SU-DHL-6 (cell line): ENCODE measurements at regions not wholly inside any gene's neighbourhood (a gene's known extent, or its start where the extent isn't known, plus 50 kb on each side); places are given as distances from the start of the nearest gene placed in this dataset.

Experiments used
- H2AFZ ChIP-seq: fragments of 200-600 bp; sonication (generic); 2 replicates; pipeline ENCODE4 v1.6.1; 2014; ENCODE audit warnings: low read depth, mild to moderate bottlenecking, moderate library complexity, mixed read lengths, antibody characterized with exemption, low read length; ENCODE audit not compliant: severe bottlenecking
- H3F3A ChIP-seq: fragments of 200-600 bp; shearing (Covaris generic); 2 replicates; pipeline ENCODE4 v1.6.0; 2016; ENCODE audit warnings: antibody characterized with exemption, mild to moderate bottlenecking; ENCODE audit not compliant: insufficient read depth
- H3K27ac ChIP-seq: fragments of 200-600 bp; sonication (generic); 2 replicates; pipeline ENCODE4 v1.5.1; 2016; ENCODE audit warnings: low read depth, mild to moderate bottlenecking, low read length, moderate library complexity, mixed read lengths
- H3K27me3 ChIP-seq: fragments of 200-600 bp; sonication (generic), shearing (Covaris generic); 2 replicates; pipeline ENCODE4 v1.6.0; 2014; ENCODE audit warnings: mild to moderate bottlenecking, low read length
- H3K36me3 ChIP-seq: fragments of 200-600 bp; sonication (generic); 2 replicates; pipeline ENCODE4 v1.6.1; 2014; ENCODE audit warnings: mild to moderate bottlenecking, low read length, mixed read lengths
- H3K4me2 ChIP-seq: fragments of 300-600, 200-600 bp; shearing (Covaris generic), sonication (generic); 2 replicates; pipeline ENCODE4 v1.6.0; 2014; ENCODE audit warnings: low read length, low read depth, mild to moderate bottlenecking; ENCODE audit not compliant: poor library complexity, severe bottlenecking
- H3K4me3 ChIP-seq: fragments of 200-600 bp; sonication (generic); 2 replicates; pipeline ENCODE4 v1.5.1; 2014; ENCODE audit warnings: antibody characterized with exemption, low read length, mild to moderate bottlenecking, mixed read lengths; ENCODE audit not compliant: insufficient read depth, poor library complexity, severe bottlenecking
- H3K79me2 ChIP-seq: fragments of 200-600 bp; sonication (generic); 2 replicates; pipeline ENCODE4 v1.6.1; 2014; ENCODE audit warnings: mild to moderate bottlenecking, low read length, moderate library complexity; ENCODE audit not compliant: insufficient read depth
- H3K9ac ChIP-seq: fragments of 200-600 bp; sonication (generic); 2 replicates; pipeline ENCODE4 v1.7.0; 2014; ENCODE audit warnings: mild to moderate bottlenecking, low read length
- H3K9me2 ChIP-seq: fragments of 200-600 bp; sonication (generic); replicated peaks from 2 replicates; pipeline ENCODE4 v1.6.1; 2014; ENCODE audit warnings: low read length; ENCODE audit not compliant: insufficient read depth
- H3K9me3 ChIP-seq: fragments of 200-600 bp; sonication (generic); 2 replicates; pipeline ENCODE4 v1.6.1; 2014; ENCODE audit warnings: low read length, mixed read lengths; ENCODE audit not compliant: insufficient read depth
- H4K20me1 ChIP-seq: fragments of 200-600 bp; sonication (generic); 2 replicates; pipeline ENCODE4 v1.6.1; 2014; ENCODE audit warnings: low read depth, mild to moderate bottlenecking, antibody characterized with exemption, low read length, moderate library complexity, mixed read lengths
- CTCF ChIP-seq: fragments of 200-600 bp; sonication (generic); IDR thresholded peaks from one replicate; pipeline ENCODE4 v1.5.1; 2017; ENCODE audit warnings: antibody characterized with exemption, mild to moderate bottlenecking, low read length, moderate library complexity; ENCODE audit not compliant: insufficient read depth, poor library complexity, severe bottlenecking
- EZH2phosphoT487 ChIP-seq: fragments of 200-600 bp; sonication (generic), shearing (Covaris generic); conservative IDR thresholded peaks from 2 replicates; pipeline ENCODE4 v1.6.1; 2018; ENCODE audit warnings: mild to moderate bottlenecking, antibody characterized with exemption, low read length, moderate library complexity, mixed read lengths

GRCh38 chr7:66419210-66419609, 209.5 kb upstream of the KCTD7 start:
- no peak overlapping the region for H3K9ac ChIP-seq
- H3K27me3 ChIP-seq, result no peaks in the 10 kb centered on the region
- no peaks in the 10 kb centered on the region for H3K9me3 ChIP-seq
- H4K20me1 ChIP-seq, result no peaks in the 10 kb centered on the region
- H3F3A ChIP-seq, result no peaks in the 10 kb centered on the region
- no peak overlapping the region for H3K4me3 ChIP-seq
- no peak overlapping the region for H3K27ac ChIP-seq
- H3K79me2 ChIP-seq, result no peaks in the 10 kb centered on the region
- no peak overlapping the region for H3K4me2 ChIP-seq
- no peaks in the 10 kb centered on the region for H3K9me2 ChIP-seq
- no peak overlapping the region for H2AFZ ChIP-seq
- TF ChIP-seq CTCF (no peak), EZH2phosphoT487 (no peak)
- H3K36me3 ChIP-seq, result no peaks in the 10 kb centered on the region

- no peak overlapping the region for H3K27ac ChIP-seq
- H3K79me2 ChIP-seq, result no peaks in the 10 kb centered on the region
- H3K27me3 ChIP-seq, result no peaks in the 10 kb centered on the region
- no peaks in the 10 kb centered on the region for H4K20me1 ChIP-seq
- H2AFZ ChIP-seq, result no peak overlapping the region
- no peak overlapping the region for H3K4me2 ChIP-seq
- H3K9me2 ChIP-seq, result no peaks in the 10 kb centered on the region
- no peaks in the 10 kb centered on the region for H3K36me3 ChIP-seq
- H3K9me3 ChIP-seq, result no peaks in the 10 kb centered on the region
- TF ChIP-seq CTCF (no peak), EZH2phosphoT487 (no peak)
- no peaks in the 10 kb centered on the region for H3F3A ChIP-seq
- H3K9ac ChIP-seq, result no peak overlapping the region
- no peak overlapping the region for H3K4me3 ChIP-seq
Observed at GRCh38 chr7:66421830-66422475, 206.7 kb upstream of the KCTD7 start.

GRCh38 chr7:66423729-66424128, 205.0 kb upstream of the KCTD7 start:
- H3K4me2 ChIP-seq, result no peak overlapping the region
- H4K20me1 ChIP-seq, result no peaks in the 10 kb centered on the region
- TF ChIP-seq CTCF, result no peak
- no peak for TF ChIP-seq EZH2phosphoT487
- H3K36me3 ChIP-seq, result no peaks in the 10 kb centered on the region
- H3F3A ChIP-seq, result no peaks in the 10 kb centered on the region
- no peaks in the 10 kb centered on the region for H3K27me3 ChIP-seq
- H3K4me3 ChIP-seq, result no peak overlapping the region
- no peak overlapping the region for H2AFZ ChIP-seq
- H3K27ac ChIP-seq, result no peak overlapping the region
- H3K9ac ChIP-seq, result no peak overlapping the region
- H3K79me2 ChIP-seq, result no peaks in the 10 kb centered on the region
- H3K9me2 ChIP-seq, result no peaks in the 10 kb centered on the region
- H3K9me3 ChIP-seq, result no peaks in the 10 kb centered on the region
